DND-41 (cell line): ENCODE measurements at regions not wholly inside any gene's neighbourhood (a gene's known extent, or its start where the extent isn't known, plus 50 kb on each side); places are given as distances from the start of the nearest gene placed in this dataset.

Experiments used
- CTCF ChIP-seq: IDR thresholded peaks from 2 replicates; pipeline ENCODE4 v1.5.1; 2012; ENCODE audit warnings: borderline replicate concordance, low read length, moderate library complexity, mild to moderate bottlenecking; ENCODE audit not compliant: poor library complexity, severe bottlenecking; ENCODE audit errors: extremely low read depth
- EZH2 ChIP-seq: IDR thresholded peaks from 3 replicates; pipeline ENCODE4 v1.6.1; 2012; ENCODE audit warnings: borderline replicate concordance, low read depth, mild to moderate bottlenecking, moderate library complexity, low read length, inconsistent platforms; ENCODE audit not compliant: severe bottlenecking

GRCh38 chr21:22898051-22898665, 1899.9 kb downstream of the NCAM2 start:
- no peak for TF ChIP-seq CTCF
- TF ChIP-seq EZH2 = no peak
